HCT116 (cell line): ENCODE measurements at regions not wholly inside any gene's neighbourhood (a gene's known extent, or its start where the extent isn't known, plus 50 kb on each side); places are given as distances from the start of the nearest gene placed in this dataset.

Experiments
- ATAC-seq: fragments of 200-7000 bp; cut with Tn5 transposase; 2 replicates; pipeline ENCODE4 v1.9.1; 2020; ENCODE audit warnings: mild to moderate bottlenecking, moderate library complexity
- BruUV-seq: library from RNA; stranded (reverse); fragments of 400-500 nt; replicated peaks from 2 replicates; lab custom pipeline; 2021; lab: Mats Ljungman, UMichigan
- CTCF ChIA-PET: fragments of 300-600 bp; sonication (Branson Sonifier 250); formaldehyde crosslinking; loops from one replicate; lab custom pipeline; 2021; ENCODE audit warnings: antibody characterized with exemption; lab: Charles Lee
- POLR2A ChIA-PET: fragments of 300-600, 350-600 bp; sonication (Branson Sonifier 250); formaldehyde crosslinking; loops from one replicate; lab custom pipeline; 2021; ENCODE audit warnings: antibody characterized with exemption; lab: Charles Lee
- RAD21 ChIA-PET, 2 experiments: fragments of 300-600 bp; sonication (Branson Sonifier 250); formaldehyde crosslinking; loops; one replicate each; lab custom pipeline; 2023; ENCODE audit warnings: low total read pairs in 2 of 2; ENCODE audit not compliant: uncharacterized antibody in 2 of 2, unreplicated experiment in 2 of 2, low non-redundant PET in 1 of 2; lab: Charles Lee
- DNase-seq: peaks from one replicate; pipeline ENCODE4 v3.0.0-alpha.2; 2010; ENCODE audit warnings: low read depth, low spot score
- H2AFZ ChIP-seq: fragments of 200-600 bp; shearing (Covaris generic), sonication (generic); 2 replicates; pipeline ENCODE4 v1.6.1; 2017; ENCODE audit warnings: low read depth, mixed run types, mixed read lengths, antibody characterized with exemption, low read length; ENCODE audit not compliant: poor library complexity, severe bottlenecking
- H3K27ac ChIP-seq: 2 replicates; pipeline ENCODE4 v1.5.1; 2012; ENCODE audit warnings: low read depth, low read length
- H3K27me3 ChIP-seq: fragments of 200-600 bp; sonication (generic); 2 replicates; pipeline ENCODE4 v1.6.1; 2016; ENCODE audit warnings: mixed run types, low read length, mixed read lengths; ENCODE audit not compliant: insufficient read depth
- H3K36me3 ChIP-seq, 2 experiments: fragments of 200-500 bp in 1 of 2; fragments of 200-600 bp in 1 of 2; sonication (Bioruptor generic) in 1 of 2; sonication (generic) in 1 of 2; 2 replicates each; pipeline versions ENCODE4 v1.5.1 to v1.6.1; 2014 to 2016; ENCODE audit warnings: low read length in 2 of 2, inconsistent platforms in 1 of 2, mixed read lengths in 1 of 2, mixed run types in 1 of 2; ENCODE audit not compliant: insufficient read depth in 2 of 2, control insufficient read depth in 1 of 2
- H3K4me1 ChIP-seq, 2 experiments: fragments of 200-600 bp in 1 of 2; sonication (generic) in 1 of 2; 2 replicates each; pipeline versions ENCODE4 v1.5.1 to v1.6.1; 2012 to 2017; ENCODE audit warnings: low read length in 2 of 2, inconsistent platforms in 1 of 2, mild to moderate bottlenecking in 1 of 2, mixed read lengths in 1 of 2, mixed run types in 1 of 2, moderate library complexity in 1 of 2; ENCODE audit not compliant: insufficient read depth in 2 of 2, control insufficient read depth in 1 of 2
- H3K4me2 ChIP-seq: fragments of 200-600 bp; sonication (generic); 2 replicates; pipeline ENCODE4 v1.6.1; 2017; ENCODE audit warnings: mixed run types, low read length, mixed read lengths
- H3K4me3 ChIP-seq, 2 experiments: fragments of 200-600 bp in 1 of 2; sonication (generic) in 1 of 2; replicated peaks in 1 of 2; 2 replicates each; pipeline ENCODE4 v1.5.1; 2011 to 2016; ENCODE audit warnings: low read length in 2 of 2, control low read depth in 1 of 2, low read depth in 1 of 2, mild to moderate bottlenecking in 1 of 2, mixed read lengths in 1 of 2, mixed run types in 1 of 2
- H3K79me2 ChIP-seq: fragments of 200-600 bp; sonication (generic); 2 replicates; pipeline ENCODE4 v1.6.1; 2017; ENCODE audit warnings: mild to moderate bottlenecking, mixed run types, low read length, moderate library complexity, mixed read lengths; ENCODE audit not compliant: insufficient read depth
- H3K9ac ChIP-seq: fragments of 200-600 bp; sonication (generic); 2 replicates; pipeline ENCODE4 v1.6.1; 2016; ENCODE audit warnings: low read length, mixed read lengths
- H3K9me2 ChIP-seq: fragments of 200-600 bp; sonication (generic), shearing (Covaris generic); 2 replicates; pipeline ENCODE4 v1.6.1; 2017; ENCODE audit warnings: mixed run types, mild to moderate bottlenecking, moderate library complexity; ENCODE audit not compliant: insufficient read depth
- H3K9me3 ChIP-seq, 2 experiments: fragments of 200-500 bp in 1 of 2; fragments of 200-600 bp in 1 of 2; sonication (Bioruptor generic) in 1 of 2; sonication (generic) in 1 of 2; 2 replicates each; pipeline ENCODE4 v1.6.1; 2014 to 2017; ENCODE audit warnings: low read length in 2 of 2, mixed read lengths in 2 of 2, inconsistent platforms in 1 of 2, low read depth in 1 of 2, mild to moderate bottlenecking in 1 of 2, mixed run types in 1 of 2, moderate library complexity in 1 of 2; ENCODE audit not compliant: control insufficient read depth in 1 of 2, insufficient read depth in 1 of 2
- H4K20me1 ChIP-seq: fragments of 200-600 bp; sonication (generic), shearing (Covaris generic); 2 replicates; pipeline ENCODE4 v1.6.1; 2017; ENCODE audit warnings: mixed run types, mild to moderate bottlenecking, moderate library complexity; ENCODE audit not compliant: insufficient read depth
- CBX3 ChIP-seq: IDR thresholded peaks from 2 replicates; pipeline ENCODE4 v1.6.1; 2012; ENCODE audit warnings: low read depth
- CEBPB ChIP-seq: IDR thresholded peaks from 2 replicates; pipeline ENCODE4 v1.6.1; 2012; ENCODE audit warnings: low read depth
- CTCF ChIP-seq, 3 experiments: fragments of 200-600 bp in 1 of 3; sonication (generic) in 1 of 3; IDR thresholded peaks in 2 of 3; conservative IDR thresholded peaks in 1 of 3; 2 replicates each; pipeline ENCODE4 v1.5.1; 2012 to 2017; ENCODE audit warnings: low read depth in 2 of 3, low read length in 2 of 3, antibody characterized with exemption in 1 of 3, borderline replicate concordance in 1 of 3, control low read depth in 1 of 3, mild to moderate bottlenecking in 1 of 3, mixed read lengths in 1 of 3, mixed run types in 1 of 3, moderate library complexity in 1 of 3; ENCODE audit not compliant: insufficient read depth in 1 of 3
- EGR1 ChIP-seq: IDR thresholded peaks from 2 replicates; pipeline ENCODE4 v1.6.1; 2012; ENCODE audit warnings: low read depth
- ELF1 ChIP-seq: IDR thresholded peaks from 2 replicates; pipeline ENCODE4 v1.6.1; 2012; ENCODE audit warnings: low read depth, borderline replicate concordance
- EZH2 ChIP-seq: fragments of 200-600 bp; sonication (generic); IDR thresholded peaks from 2 replicates; pipeline ENCODE4 v1.6.1; 2017; ENCODE audit warnings: antibody characterized with exemption, mixed run types
- EZH2phosphoT487 ChIP-seq: fragments of 200-600 bp; IDR thresholded peaks from 2 replicates; pipeline ENCODE4 v1.6.1; 2018; ENCODE audit warnings: antibody characterized with exemption, borderline replicate concordance
- JUND ChIP-seq: IDR thresholded peaks from 2 replicates; pipeline ENCODE4 v1.6.1; 2012
- POLR2A ChIP-seq: IDR thresholded peaks from 2 replicates; pipeline ENCODE4 v1.7.0; 2011; ENCODE audit warnings: borderline replicate concordance; ENCODE audit not compliant: insufficient read depth, insufficient read length; ENCODE audit errors: extremely low read depth
- RAD21 ChIP-seq: IDR thresholded peaks from 2 replicates; pipeline ENCODE4 v1.6.1; 2012; ENCODE audit warnings: low read depth, mild to moderate bottlenecking
- SIN3A ChIP-seq: IDR thresholded peaks from 2 replicates; pipeline ENCODE4 v1.6.1; 2012; ENCODE audit warnings: low read depth
- TCF7L2 ChIP-seq: IDR thresholded peaks from 2 replicates; pipeline ENCODE4 v1.7.0; 2011; ENCODE audit warnings: borderline replicate concordance, inconsistent platforms; ENCODE audit not compliant: insufficient read depth, insufficient read length; ENCODE audit errors: extremely low read depth
- YY1 ChIP-seq: IDR thresholded peaks from 2 replicates; pipeline ENCODE4 v1.6.1; 2011; ENCODE audit warnings: low read length, low read depth, moderate library complexity, mild to moderate bottlenecking; ENCODE audit not compliant: insufficient replicate concordance; ENCODE audit errors: extremely low read depth
- ZFX ChIP-seq: fragments of 450-650 bp; IDR thresholded peaks from 2 replicates; pipeline ENCODE4 v1.6.1; 2017
- ZNF274 ChIP-seq: fragments of 200-500 bp; sonication (Bioruptor generic); IDR thresholded peaks from 2 replicates; pipeline ENCODE4 v1.6.1; 2014; ENCODE audit warnings: mild to moderate bottlenecking, low read depth, low read length, inconsistent platforms
- intact Hi-C: fragments of 100-400 bp; cut with micrococcal nuclease; formaldehyde crosslinking; loops from 2 replicates; pipeline ENCODE4 v1.10.0; 2022
- TF ChIP-seq, protein P1 (sequence below): IDR thresholded peaks from 2 replicates; pipeline ENCODE4 v1.6.1; 2012; ENCODE audit warnings: low read depth
- TF ChIP-seq, protein P2 (sequence below): IDR thresholded peaks from 2 replicates; pipeline ENCODE4 v1.6.1; 2012
- TF ChIP-seq, protein P3 (sequence below): IDR thresholded peaks from 2 replicates; pipeline ENCODE4 v1.6.1; 2012

GRCh38 chr13:97843189-97843588 lies 110.3 kb upstream of the IPO5 start:
- no TSS peak for BruUV-seq
- H3K4me3 ChIP-seq = no peak overlapping the region
- no peak overlapping the region for H3K9ac ChIP-seq
- no peaks in the 10 kb centered on the region for H3K36me3 ChIP-seq
- no peak for DNase-seq
- no peak overlapping the region for H2AFZ ChIP-seq
- TF ChIP-seq EZH2phosphoT487 = no peak
- TF ChIP-seq JUND = no peak
- no peak for TF ChIP-seq EGR1
- no peak for TF ChIP-seq TCF7L2
- TF ChIP-seq, protein P1, sequence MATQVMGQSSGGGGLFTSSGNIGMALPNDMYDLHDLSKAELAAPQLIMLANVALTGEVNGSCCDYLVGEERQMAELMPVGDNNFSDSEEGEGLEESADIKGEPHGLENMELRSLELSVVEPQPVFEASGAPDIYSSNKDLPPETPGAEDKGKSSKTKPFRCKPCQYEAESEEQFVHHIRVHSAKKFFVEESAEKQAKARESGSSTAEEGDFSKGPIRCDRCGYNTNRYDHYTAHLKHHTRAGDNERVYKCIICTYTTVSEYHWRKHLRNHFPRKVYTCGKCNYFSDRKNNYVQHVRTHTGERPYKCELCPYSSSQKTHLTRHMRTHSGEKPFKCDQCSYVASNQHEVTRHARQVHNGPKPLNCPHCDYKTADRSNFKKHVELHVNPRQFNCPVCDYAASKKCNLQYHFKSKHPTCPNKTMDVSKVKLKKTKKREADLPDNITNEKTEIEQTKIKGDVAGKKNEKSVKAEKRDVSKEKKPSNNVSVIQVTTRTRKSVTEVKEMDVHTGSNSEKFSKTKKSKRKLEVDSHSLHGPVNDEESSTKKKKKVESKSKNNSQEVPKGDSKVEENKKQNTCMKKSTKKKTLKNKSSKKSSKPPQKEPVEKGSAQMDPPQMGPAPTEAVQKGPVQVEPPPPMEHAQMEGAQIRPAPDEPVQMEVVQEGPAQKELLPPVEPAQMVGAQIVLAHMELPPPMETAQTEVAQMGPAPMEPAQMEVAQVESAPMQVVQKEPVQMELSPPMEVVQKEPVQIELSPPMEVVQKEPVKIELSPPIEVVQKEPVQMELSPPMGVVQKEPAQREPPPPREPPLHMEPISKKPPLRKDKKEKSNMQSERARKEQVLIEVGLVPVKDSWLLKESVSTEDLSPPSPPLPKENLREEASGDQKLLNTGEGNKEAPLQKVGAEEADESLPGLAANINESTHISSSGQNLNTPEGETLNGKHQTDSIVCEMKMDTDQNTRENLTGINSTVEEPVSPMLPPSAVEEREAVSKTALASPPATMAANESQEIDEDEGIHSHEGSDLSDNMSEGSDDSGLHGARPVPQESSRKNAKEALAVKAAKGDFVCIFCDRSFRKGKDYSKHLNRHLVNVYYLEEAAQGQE = no peak
- TF ChIP-seq POLR2A = no peak
- TF ChIP-seq SIN3A = no peak
- TF ChIP-seq ZFX = no peak
- TF ChIP-seq, protein P2, sequence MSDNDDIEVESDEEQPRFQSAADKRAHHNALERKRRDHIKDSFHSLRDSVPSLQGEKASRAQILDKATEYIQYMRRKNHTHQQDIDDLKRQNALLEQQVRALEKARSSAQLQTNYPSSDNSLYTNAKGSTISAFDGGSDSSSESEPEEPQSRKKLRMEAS = no peak
- TF ChIP-seq CEBPB = no peak
- TF ChIP-seq ZNF274 = no peak
- no peak for TF ChIP-seq ELF1
- TF ChIP-seq RAD21 = no peak
- TF ChIP-seq EZH2 = no peak
- TF ChIP-seq CBX3 = no peak
- TF ChIP-seq, protein P3, sequence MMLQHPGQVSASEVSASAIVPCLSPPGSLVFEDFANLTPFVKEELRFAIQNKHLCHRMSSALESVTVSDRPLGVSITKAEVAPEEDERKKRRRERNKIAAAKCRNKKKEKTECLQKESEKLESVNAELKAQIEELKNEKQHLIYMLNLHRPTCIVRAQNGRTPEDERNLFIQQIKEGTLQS = no peak
- TF ChIP-seq YY1 = no peak
- no peak for TF ChIP-seq CTCF (IDR thresholded peaks at IDR 0.05 in 2 of 3, conservative IDR thresholded peaks at IDR 0.05 in 1 of 3; ENCODE audit: borderline replicate concordance in 1 of 3, insufficient read depth in 1 of 3, low read depth in 2 of 3, low read length in 2 of 3)
- intact Hi-C loops = no loop called here
- H3K4me2 ChIP-seq = no peak overlapping the region
- H3K4me1 ChIP-seq = no peaks in the 10 kb centered on the region
- ATAC-seq = no peak
- H4K20me1 ChIP-seq = no peaks in the 10 kb centered on the region
- H3K9me2 ChIP-seq = no peaks in the 10 kb centered on the region; the same call in 1 of the 2 replicates
- H3K27ac ChIP-seq = no peak overlapping the region
- H3K9me3 ChIP-seq = no peaks in the 10 kb centered on the region
- POLR2A ChIA-PET = no interaction called here
- RAD21 ChIA-PET = no interaction called here
- peaks cover 5% of the 10 kb centered on the region; the same call in 1 of the 2 replicates for H3K27me3 ChIP-seq
- H3K79me2 ChIP-seq = no peaks in the 10 kb centered on the region
- CTCF ChIA-PET = no interaction called here
